Sciatic nerve (tissue), 2 donors: ENCODE measurements at regions not wholly inside any gene's neighbourhood (a gene's known extent, or its start where the extent isn't known, plus 50 kb on each side); places are given as distances from the start of the nearest gene placed in this dataset. TPM values are rescaled to one million over a fixed set of nuclear protein-coding genes. Genes with fewer than 3 reads are reported as not detected.
"Not testable (repeated sequence)": the region's sequence is repeated elsewhere in the genome, so short reads cannot be mapped to it uniquely, and the experiment has no call there.

Experiments used
- ATAC-seq: fragments of 200-7000 bp; cut with Tn5 transposase; one replicate; pipeline ENCODE4 v1.9.1; 2020; ENCODE audit warnings: mild to moderate bottlenecking, moderate library complexity
- DNase-seq: peaks from one replicate; pipeline ENCODE4 v3.0.0-alpha.2; 2020; ENCODE audit warnings: low spot score
- intact Hi-C: fragments of 100-400 bp; cut with DNase I; formaldehyde crosslinking; loops from one replicate; pipeline ENCODE4 v1.14.2; 2022
- microRNA-seq: library from miRNA; unstranded; fragments of <30 nt; microRNA quantifications from one replicate; pipeline ENCODE4 v1.2.0, GENCODE V29; 2020
- donor health status: DM: no; HTN: no; CAD: no.
- donor health status: DM: no; HTN: no; CAD: no.

- DNase-seq, ATAC-seq, intact Hi-C loops: not testable (repeated sequence)
Observed at GRCh38 chr9:63703138-63703665, 1581.8 kb downstream of the FOXD4L5 start.

Small RNA genes lying in the stretch of these regions (microRNA-seq; reads per million reads assigned to microRNA genes)
- not detected for gene MIR4477B
